GM21447 (cell line): ENCODE measurements at regions not wholly inside any gene's neighbourhood (a gene's known extent, or its start where the extent isn't known, plus 50 kb on each side); places are given as distances from the start of the nearest gene placed in this dataset.
"Not testable (repeated sequence)": the region's sequence is repeated elsewhere in the genome, so short reads cannot be mapped to it uniquely, and the experiment has no call there.

Source experiments
- ATAC-seq: cut with Tn5 transposase; IDR thresholded peaks from one replicate; pipeline ENCODE4 v1.9.1; 2021; ENCODE audit not compliant: unreplicated experiment

DNA sequence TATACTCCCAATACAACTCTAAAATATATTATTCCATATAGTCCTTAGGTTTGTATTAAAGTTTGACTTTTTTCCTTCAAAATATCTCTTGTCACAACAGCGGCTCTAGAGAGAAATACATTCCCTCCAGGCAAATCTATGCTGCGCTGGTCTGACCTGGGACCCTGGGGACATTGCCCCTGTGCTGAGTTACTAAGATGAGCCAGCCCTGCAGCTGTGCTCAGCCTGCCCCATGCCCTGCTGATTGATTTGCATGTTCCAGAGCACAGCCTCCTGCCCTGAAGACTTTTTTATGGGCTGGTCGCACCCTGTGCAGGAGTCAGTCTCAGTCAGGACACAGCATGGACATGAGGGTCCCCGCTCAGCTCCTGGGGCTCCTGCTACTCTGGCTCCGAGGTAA, 1170.7 kb downstream of the RPIA start:
- not testable (repeated sequence) for ATAC-seq

DNA sequence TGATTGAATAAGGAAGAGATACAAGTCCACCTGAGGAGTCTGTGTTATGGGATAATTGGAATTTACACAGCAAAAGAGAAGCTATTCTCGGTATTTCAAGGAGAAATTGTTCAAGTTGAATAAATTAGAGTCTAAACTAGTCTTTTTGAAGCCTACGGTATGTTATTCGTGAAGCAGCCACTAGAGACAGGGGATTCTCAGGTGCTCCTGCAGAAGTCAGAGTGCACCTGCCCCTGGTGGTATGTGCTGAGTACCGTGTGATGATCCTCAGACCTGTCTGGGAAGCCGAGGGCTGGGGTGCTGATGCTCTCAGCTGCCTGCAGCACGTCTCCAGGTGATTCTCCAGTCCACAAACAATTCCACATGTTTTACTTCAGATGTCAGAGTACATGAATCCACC, 1171.7 kb downstream of the RPIA start:
- ATAC-seq: not testable (repeated sequence)

DNA sequence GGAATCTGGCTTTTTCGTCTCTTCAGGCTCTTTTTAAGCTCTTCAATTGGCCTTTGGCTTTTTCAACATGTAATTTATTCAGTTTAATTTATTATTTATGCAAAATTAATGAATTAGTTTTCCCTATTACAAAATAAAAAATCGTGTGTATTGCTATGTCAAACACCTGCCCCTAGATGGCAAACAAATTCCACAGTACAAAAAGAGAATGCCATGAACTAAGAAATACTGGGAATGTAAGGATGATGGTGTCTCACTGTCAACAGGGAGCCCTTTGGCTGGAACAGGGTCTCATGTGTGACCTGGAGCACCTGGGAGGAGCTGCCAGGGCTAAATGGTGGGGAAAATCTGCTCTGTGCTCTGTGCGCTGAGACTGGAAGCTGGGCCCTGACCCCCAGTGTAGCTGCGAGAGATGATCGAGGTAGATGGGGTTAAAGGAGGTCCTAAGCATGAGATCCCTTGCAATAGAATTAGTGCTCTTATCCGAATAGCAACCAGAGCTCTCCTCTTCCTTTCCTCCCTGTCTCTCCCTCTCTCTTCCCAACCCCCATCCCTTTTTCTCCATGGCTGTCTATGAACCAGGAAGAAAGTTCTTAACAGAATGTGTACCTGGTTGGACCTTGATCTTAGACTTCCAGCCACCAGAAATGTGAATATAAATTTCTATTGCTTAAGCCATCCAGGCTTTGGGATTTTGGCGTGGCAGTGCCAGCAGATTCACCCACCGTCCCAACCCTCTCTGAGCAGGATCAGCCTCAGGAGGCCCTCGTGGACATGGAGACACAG, 1183.5 kb downstream of the RPIA start:
- ATAC-seq: not testable (repeated sequence)

DNA sequence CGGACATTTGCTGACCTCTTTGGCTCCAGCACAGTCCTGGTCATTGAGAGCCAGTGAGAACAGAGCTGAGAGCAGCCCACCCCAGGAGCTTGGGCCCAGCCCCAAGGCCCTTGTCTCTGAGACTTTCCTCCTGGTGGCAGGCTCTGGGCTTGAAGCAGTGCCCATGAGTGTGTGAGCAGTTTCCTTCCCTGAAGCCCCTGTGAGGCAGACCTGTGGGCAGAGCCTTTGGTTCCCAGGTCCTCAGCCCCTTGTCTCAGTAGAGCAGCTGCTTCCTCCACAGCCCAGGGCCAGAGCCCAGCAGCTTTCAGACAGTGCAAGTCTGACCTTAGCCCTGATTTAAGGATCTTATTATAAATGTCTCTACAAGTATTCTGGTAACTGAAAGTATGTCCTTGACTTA, 1185.0 kb downstream of the RPIA start:
- ATAC-seq: not testable (repeated sequence)

DNA sequence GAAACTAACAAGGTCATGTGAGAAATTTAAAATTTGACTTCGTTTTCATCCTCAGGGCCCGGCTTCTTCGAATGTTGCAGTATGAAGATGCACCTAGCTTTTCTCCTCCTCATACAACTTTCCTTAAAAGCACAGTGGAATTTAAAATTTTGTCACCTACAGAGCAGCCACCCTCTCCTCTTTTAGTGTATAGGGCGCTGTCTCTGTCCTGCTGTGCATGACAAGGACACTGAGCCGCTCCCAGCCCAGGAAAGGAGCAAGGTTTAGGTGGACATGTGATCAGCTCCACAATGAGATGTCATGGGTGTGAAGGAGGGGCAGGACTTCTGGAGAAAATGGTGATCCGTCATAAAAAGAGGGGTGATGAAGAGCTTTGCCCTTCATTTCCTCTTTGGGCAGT, 1185.4 kb downstream of the RPIA start:
- ATAC-seq: not testable (repeated sequence)

DNA sequence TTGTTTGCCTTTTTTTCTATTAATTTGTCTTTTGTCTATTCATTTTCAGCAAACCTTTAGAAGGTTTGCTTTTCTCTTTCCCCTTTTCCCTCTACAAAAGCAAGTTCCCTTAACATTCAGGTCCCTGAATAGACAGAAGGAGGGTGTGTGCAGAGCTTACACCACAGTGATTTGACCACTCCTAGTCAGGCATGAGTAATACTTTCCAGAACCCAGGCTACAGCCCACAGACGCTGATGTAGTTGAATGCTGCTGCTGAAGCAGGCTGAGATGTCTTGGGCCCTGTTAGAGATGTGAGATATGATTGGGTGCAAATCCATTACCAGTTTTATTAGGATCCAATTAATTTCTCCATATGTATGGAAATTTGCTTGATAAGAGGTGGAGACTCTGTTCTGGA, 1191.4 kb downstream of the RPIA start:
- not testable (repeated sequence) for ATAC-seq

DNA sequence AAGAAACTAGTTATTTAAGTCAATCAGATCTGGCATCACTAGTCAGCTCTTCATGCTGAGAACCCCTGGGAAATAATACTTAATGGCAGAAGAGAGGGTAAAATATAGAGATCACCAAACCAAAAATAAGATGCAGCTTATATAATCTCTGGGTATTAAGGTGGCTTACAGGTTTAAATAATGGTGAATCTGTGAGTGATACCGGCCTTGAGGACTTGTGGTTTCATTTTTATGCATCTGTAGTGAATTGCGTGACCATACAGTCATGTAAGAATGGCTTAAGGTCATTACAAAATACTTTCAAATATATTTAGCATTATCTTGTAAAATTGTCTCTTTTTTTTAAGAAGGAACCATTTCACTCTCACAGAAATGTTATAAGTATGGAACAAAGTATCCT, 1192.2 kb downstream of the RPIA start:
- not testable (repeated sequence) for ATAC-seq

DNA sequence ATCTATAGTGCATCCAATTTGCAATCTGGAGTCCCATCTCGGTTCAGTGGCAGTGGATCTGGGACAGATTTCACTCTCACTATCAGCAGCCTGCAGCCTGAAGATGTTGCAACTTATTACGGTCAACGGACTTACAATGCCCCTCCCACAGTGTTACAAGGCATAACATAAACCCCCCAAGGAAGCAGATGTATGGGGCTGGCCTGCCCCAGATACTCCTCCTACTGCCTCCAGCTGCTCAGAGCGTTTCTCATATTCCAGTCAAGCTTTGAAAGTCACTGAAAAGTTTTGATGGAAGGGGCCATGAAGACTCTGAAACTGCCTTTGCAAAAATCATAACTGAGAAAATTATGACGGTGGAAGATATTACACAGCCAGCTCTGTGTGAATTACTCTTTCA, 1193.6 kb downstream of the RPIA start:
- ATAC-seq: not testable (repeated sequence)

DNA sequence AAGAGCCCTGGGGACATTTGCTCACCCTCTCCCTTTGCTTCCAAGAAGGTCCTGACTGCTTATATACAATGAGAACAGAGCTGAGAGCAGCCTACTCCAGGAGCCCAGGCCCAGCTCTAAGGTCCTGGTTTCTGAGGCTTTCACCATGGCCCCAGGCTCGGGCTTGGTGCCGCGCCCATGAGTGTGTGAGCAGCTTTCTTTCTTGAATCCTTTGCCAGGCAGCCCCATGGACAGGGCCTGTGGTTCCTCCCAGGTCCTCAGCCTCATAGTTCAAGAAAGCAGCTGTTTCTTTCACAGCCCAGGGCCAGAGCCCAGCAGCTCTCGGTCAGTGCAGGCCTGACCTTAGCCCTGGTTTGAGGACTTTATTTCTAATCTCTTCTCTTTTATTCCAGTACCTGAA, 1197.2 kb downstream of the RPIA start:
- ATAC-seq: not testable (repeated sequence)

DNA sequence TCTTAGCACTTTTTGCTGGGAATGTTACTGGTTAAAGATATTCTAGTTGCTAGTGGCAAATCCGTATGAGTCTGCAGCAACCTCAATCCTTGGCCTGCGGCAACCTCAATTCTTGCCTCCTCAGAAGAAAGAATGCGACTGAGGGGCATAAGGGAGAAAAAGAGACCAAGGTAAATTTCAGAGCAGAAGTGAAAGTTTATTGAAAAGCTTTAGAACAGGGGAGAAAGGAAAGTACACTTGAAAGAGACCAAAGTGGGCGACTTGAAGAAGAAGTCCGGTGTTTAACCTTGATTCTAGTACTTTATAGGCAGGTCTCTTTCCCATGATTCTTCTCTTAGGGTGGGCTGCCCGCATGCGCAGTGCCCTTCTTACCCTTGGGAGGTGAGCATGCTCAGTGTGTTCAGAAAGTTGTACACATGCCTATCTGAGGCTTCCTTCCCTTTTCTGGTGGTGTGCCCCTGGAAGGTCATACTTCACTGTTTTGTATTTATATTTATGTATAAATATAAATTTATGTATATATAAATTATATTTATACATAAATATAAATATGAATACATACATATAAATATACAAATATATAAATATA, 1198.8 kb downstream of the RPIA start:
- not testable (repeated sequence) for ATAC-seq

DNA sequence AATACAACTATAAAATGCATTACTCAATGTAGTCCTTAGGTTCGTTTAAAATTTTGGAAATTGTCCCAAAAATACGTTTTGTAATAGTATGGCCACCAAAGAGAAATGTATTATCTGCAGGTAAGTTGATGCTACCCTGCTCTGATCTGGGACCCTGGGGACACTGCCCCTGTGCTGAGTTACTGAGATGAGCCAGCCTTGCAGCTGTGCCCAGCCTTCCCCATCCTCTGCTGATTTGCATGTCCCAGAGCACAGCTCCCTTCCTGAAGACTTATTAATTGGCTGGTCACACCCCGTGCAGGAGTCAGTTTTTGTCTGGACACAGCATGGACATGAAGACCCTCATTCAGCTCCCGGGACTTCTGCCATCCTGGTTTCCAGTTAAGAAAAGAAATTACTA, 1203.5 kb downstream of the RPIA start:
- ATAC-seq: not testable (repeated sequence)

DNA sequence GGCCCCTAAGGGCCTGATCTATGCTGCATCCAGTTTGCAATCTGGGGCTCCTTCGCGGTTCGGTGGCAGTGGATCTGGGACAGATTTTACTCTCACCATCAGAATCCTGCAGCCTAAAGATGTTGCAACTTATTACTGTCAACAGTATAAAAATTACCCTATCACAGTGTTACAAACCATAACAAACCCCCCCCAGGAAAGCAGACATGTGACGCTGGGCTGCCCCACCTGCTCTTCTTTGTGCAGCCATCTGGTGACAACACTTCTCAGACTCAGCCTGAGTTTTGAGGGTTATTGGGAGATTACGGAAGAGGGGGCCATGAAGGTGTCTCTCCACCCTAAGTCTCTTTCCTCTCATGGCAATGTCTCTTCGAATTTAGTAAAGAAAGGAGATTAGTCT, 1204.2 kb downstream of the RPIA start:
- not testable (repeated sequence) for ATAC-seq

DNA sequence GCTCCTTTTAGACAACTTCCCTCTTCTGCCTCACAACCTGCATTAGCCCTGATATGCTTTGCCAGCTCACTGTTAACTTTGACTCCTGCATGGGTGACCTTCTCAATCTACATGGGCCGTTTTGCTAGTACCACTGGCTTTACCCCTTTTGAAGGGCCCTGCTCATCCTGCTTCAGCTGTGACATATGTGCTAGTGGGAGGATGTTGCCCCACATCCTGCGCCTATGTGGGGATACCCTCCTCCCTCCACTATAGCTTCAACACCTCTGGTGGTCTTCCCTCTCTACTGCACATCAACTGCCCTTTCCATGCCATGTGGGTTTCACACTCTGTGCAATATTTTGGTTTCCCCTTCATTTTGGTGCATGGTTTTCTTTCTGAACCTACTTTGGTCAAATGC, 1235.5 kb downstream of the RPIA start:
- ATAC-seq: not testable (repeated sequence)

DNA sequence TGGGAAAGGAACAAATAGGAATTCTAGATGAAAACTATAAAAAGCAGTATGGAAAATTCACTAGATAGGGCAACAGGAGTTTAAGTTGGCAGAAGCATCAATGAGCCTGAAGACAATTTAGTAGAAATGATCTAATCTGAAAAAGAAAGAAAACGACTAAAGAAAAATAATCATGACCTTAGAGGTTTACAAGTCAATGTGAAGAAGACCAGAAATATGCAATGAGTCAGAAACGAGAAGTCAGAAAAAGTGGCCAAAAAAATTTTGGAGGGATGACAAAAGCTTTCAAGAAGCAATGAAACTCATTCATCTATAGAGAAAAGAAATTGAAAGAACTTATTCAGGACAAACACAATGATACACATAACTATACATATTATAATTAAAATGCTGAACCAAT, 1244.0 kb downstream of the RPIA start:
- ATAC-seq: not testable (repeated sequence)

DNA sequence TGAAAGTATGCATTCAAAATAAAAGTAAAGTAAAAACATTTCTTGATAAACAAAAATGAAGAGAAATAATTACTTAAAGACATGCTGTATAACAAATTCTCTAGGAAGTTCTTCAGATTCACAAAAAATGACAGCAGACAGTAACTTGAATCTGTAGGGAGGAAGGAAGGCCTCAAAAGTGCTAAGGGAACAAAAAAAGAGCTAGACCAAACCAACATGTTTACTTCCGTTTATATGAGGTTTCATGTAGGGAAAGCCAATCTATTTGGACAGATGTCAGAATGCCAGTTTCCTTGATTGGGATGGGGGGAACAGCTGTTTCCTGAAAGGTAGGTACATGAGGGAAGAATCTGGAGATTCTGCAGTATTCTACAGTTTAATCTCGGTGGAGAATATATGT, 1244.5 kb downstream of the RPIA start:
- not testable (repeated sequence) for ATAC-seq

DNA sequence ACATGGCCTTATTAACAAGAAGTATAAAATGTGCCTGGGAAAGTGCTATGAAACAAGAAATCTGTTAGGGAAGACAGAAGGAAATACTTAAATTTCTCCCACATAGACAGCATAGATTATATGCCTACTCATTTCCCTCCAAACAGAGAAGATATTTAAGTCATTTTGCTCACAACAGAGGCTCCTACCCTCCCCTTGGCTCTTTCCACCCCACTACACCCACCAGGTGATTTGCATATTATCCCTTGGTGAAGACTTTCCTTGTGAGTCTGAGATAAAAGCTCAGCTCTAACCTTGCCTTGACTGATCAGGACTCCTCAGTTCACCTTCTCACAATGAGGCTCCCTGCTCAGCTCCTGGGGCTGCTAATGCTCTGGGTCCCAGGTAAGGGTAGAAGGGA, 1245.1 kb downstream of the RPIA start:
- ATAC-seq: not testable (repeated sequence)

DNA sequence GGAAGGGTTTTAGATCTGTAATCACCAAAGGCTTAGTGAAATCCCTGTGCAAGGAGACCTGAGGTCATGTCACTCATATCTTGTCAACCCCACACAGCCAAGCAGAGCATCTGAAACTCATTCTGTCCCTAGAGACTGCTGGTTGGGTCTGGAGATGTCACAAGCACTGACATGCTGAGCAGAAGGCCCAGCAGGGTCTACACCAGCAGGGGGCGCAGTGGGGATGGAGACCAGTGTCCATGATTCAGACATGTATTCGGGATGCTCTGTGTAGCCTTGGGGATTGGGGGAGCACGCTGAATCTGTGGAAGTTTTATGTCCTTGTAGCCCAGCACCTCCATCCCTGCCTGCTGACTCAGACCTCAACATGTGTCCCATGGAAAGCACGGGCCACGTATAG, 1247.3 kb downstream of the RPIA start:
- peak; percentile 92 for ATAC-seq

DNA sequence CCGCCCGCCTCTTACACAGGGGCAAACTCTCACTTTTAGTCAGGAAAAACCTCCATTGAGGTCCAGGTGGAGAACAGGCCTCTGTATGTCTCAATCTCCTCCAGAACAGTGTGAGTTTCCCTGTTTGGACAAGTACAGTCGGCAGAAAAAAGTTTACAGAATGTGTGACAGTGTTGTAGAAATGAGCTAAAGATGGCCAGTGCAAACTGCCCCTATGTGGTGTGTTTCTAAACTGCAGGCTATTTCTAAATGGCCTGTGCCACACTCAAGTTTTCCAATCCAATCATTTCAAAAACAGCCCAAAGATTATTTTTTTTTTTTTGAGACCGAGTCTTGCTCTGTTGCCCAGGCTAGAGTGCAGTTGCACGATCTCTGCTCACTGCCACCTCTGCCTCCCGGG, 1252.8 kb downstream of the RPIA start:
- ATAC-seq: not testable (repeated sequence)

DNA sequence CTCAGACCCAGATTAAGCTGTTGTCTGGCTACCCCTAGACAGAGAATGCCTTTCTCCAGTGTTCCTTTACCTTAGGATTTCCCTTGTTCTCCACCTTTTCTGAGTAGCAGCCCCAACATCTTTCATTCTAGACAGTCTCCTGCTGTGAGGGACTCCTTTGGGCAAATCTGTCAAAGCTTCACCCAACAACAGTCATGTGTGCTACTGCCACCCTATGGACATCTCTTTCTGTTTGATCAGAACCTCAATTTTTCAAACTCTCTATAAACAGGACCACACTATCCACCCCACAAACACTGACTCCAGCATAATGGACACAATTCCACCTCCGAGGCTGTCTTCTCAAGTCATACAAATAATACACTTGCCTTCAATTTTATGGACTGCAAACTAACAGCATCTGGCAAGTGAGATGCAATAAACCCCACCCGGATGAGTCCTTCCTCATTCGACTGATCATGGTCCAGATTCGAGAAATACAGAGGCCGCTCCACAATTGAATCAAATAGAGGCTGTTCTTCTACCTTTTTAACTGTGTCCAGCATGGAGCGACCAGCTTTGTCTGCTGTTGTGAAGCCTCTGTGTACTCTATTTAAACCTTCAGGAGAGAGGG, 1253.6 kb downstream of the RPIA start:
- not testable (repeated sequence) for ATAC-seq

DNA sequence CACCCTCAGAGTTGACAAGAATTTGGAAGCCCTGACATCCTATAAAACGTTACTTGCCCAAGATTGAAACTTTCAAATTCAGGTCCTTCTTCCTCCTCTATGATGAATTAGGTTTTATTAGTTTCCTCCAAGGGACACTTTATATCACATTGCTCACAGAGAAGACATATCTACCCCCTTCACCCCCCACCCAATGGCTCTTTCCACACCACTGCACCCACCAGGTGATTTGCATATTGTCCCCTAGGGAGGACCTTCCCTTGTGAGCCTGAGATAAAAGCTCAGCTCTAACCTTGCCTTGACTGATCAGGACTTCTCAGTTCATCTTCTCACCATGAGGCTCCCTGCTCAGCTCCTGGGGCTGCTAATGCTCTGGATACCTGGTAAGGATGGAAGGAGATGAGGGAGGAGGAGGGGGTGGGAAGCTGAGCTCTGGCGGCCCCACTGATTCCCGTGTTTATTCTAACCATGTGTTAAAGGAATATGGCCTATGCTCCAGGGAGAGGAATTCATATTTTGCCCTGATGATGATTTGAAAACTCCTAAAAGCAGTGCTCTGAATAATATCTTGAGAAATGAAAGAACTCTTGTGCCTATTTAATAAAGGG, 1255.8 kb downstream of the RPIA start:
- ATAC-seq: not testable (repeated sequence)

DNA sequence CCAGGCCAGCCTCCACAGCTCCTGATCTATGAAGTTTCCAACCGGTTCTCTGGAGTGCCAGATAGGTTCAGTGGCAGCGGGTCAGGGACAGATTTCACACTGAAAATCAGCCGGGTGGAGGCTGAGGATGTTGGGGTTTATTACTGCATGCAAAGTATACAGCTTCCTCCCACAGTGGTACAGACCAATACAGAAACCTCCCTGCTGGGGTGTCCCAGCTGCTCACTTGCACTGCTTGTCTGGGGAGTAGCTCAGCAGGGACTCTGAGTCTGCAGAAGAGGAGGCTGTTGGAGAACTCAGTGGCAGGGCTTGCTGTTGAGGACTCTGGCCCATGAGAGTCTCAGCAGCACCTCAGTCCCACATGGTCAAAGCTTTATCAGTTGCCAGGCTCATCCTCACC, 1256.6 kb downstream of the RPIA start:
- ATAC-seq: peak; percentile 53

DNA sequence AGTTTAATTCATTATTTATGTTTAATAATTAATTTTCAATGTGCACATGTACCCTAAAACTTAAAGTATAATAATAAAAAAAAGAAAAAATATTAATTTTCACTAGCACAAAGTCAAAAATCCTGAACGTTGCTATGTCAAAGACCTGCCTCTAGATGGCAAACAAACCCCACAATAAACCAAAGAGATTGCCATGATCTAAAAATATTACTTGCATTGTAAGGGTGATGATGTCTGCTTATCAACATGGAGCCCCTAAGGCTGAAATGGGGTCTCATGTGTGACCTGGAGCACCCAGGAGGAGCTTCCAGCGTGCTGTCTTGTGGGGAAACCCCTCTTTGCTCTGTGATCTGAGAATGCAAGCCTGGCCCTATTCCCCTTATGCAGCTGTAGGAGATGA, 1259.3 kb downstream of the RPIA start:
- not testable (repeated sequence) for ATAC-seq
